H1 (cell line): ENCODE measurements at regions not wholly inside any gene's neighbourhood (a gene's known extent, or its start where the extent isn't known, plus 50 kb on each side); places are given as distances from the start of the nearest gene placed in this dataset.

Source experiments
- CTCF ChIA-PET: fragments of 300-600 bp; sonication (Branson Sonifier 250); formaldehyde crosslinking; loops from one replicate; lab custom pipeline; 2021; ENCODE audit not compliant: partially characterized antibody; lab: Charles Lee
- POLR2A ChIA-PET: fragments of 300-600 bp; sonication (Branson Sonifier 250); formaldehyde crosslinking; loops from one replicate; lab custom pipeline; 2021; ENCODE audit warnings: inconsistent platforms; ENCODE audit not compliant: partially characterized antibody; lab: Charles Lee
- DNase-seq, 2 experiments: peaks; one replicate each; pipeline versions ENCODE4 v3.0.0 to v3.0.0-alpha.2; 2010 to 2022; ENCODE audit warnings: low spot score in 2 of 2, low read depth in 1 of 2, mixed read lengths in 1 of 2
- FAIRE-seq: peaks from 2 replicates; lab custom pipeline; 2011; peaks lifted over from hg19 to GRCh38; lab: Jason Lieb, UNC
- H2AFZ ChIP-seq: 2 replicates; pipeline ENCODE4 v1.8.1; 2012; ENCODE audit warnings: low read length, inconsistent platforms
- H2AK5ac ChIP-seq: 2 replicates; pipeline ENCODE4 v1.6.1; 2013; ENCODE audit warnings: low read depth, low read length
- H2BK120ac ChIP-seq: replicated peaks from 2 replicates; pipeline ENCODE3; 2013; ENCODE audit warnings: low read depth, low read length, inconsistent platforms
- H2BK12ac ChIP-seq: 2 replicates; pipeline ENCODE4 v1.6.1; 2013; ENCODE audit warnings: low read depth, low read length
- H2BK15ac ChIP-seq: 2 replicates; pipeline ENCODE4 v1.6.1; 2013; ENCODE audit warnings: low read length
- H2BK20ac ChIP-seq: 2 replicates; pipeline ENCODE4 v1.6.1; 2013; ENCODE audit warnings: low read length
- H2BK5ac ChIP-seq: 2 replicates; pipeline ENCODE4 v1.6.1; 2013; ENCODE audit warnings: low read depth, low read length
- H3K14ac ChIP-seq: 2 replicates; pipeline ENCODE4 v1.6.1; 2013; ENCODE audit warnings: inconsistent platforms; ENCODE audit not compliant: insufficient read length
- H3K18ac ChIP-seq: 2 replicates; pipeline ENCODE4 v1.6.1; 2013; ENCODE audit warnings: low read length; ENCODE audit errors: extremely low read depth
- H3K23ac ChIP-seq: 2 replicates; pipeline ENCODE4 v1.6.1; 2013; ENCODE audit warnings: inconsistent platforms; ENCODE audit not compliant: insufficient read length
- H3K23me2 ChIP-seq: 2 replicates; pipeline ENCODE4 v1.6.1; 2013; ENCODE audit warnings: low read depth, low read length
- H3K27ac ChIP-seq: 2 replicates; pipeline ENCODE4 v1.6.1; 2011; ENCODE audit warnings: low read depth, low read length, inconsistent platforms
- H3K27me3 ChIP-seq, 4 experiments: replicated peaks in 1 of 4; 1 replicate in 1 of 4; 2 replicates in 3 of 4; pipeline versions ENCODE4 v1.6.1 to v1.8.1; 2011 to 2013; ENCODE audit warnings: low read length in 3 of 4, mild to moderate bottlenecking in 3 of 4, inconsistent platforms in 2 of 4, mixed read lengths in 2 of 4, moderate library complexity in 1 of 4; ENCODE audit not compliant: control insufficient read depth in 3 of 4, insufficient read depth in 3 of 4; ENCODE audit errors: extremely low read depth in 1 of 4
- H3K36me3 ChIP-seq, 4 experiments: 2 replicates each; pipeline versions ENCODE4 v1.6.1 to v1.8.1; 2011 to 2013; ENCODE audit warnings: mild to moderate bottlenecking in 4 of 4, low read length in 3 of 4, moderate library complexity in 2 of 4, control low read depth in 1 of 4, inconsistent platforms in 1 of 4; ENCODE audit not compliant: insufficient read depth in 4 of 4, control insufficient read depth in 2 of 4
- H3K4ac ChIP-seq: replicated peaks from 2 replicates; pipeline ENCODE3; 2013; ENCODE audit warnings: low read length, low read depth, mixed read lengths, inconsistent platforms; ENCODE audit not compliant: insufficient read length
- H3K4me1 ChIP-seq, 4 experiments: replicated peaks in 1 of 4; 1 replicate in 1 of 4; 2 replicates in 3 of 4; pipeline versions ENCODE4 v1.6.1 to v1.8.1; 2011 to 2013; ENCODE audit warnings: low read length in 3 of 4, inconsistent platforms in 2 of 4, mixed read lengths in 1 of 4; ENCODE audit not compliant: insufficient read depth in 4 of 4, control insufficient read depth in 3 of 4
- H3K4me2 ChIP-seq, 2 experiments: 2 replicates each; pipeline versions ENCODE4 v1.6.1 to v1.8.1; 2011 to 2013; ENCODE audit warnings: low read depth in 2 of 2, low read length in 2 of 2, control low read depth in 1 of 2, inconsistent platforms in 1 of 2, mild to moderate bottlenecking in 1 of 2; ENCODE audit not compliant: insufficient read depth in 1 of 2
- H3K4me3 ChIP-seq, 4 experiments: fragments of 200-600, 300-600 bp in 1 of 4; sonication (generic), shearing (Covaris generic), sonication (Bioruptor Twin) in 1 of 4; 2 replicates each; pipeline versions ENCODE4 v1.5.1 to v1.8.1; 2011 to 2016; ENCODE audit warnings: low read length in 4 of 4, low read depth in 3 of 4, control low read depth in 2 of 4, inconsistent platforms in 2 of 4, mild to moderate bottlenecking in 2 of 4, mixed read lengths in 1 of 4, moderate library complexity in 1 of 4; ENCODE audit not compliant: insufficient read depth in 2 of 4; ENCODE audit errors: extremely low read depth in 1 of 4
- H3K56ac ChIP-seq: replicated peaks from 2 replicates; pipeline ENCODE3; 2013; ENCODE audit warnings: low read depth, mild to moderate bottlenecking, mixed read lengths, low read length, inconsistent platforms; ENCODE audit not compliant: insufficient read length
- H3K79me1 ChIP-seq: 2 replicates; pipeline ENCODE4 v1.6.1; 2013; ENCODE audit warnings: low read depth, low read length, control low read depth
- H3K79me2 ChIP-seq, 2 experiments: 2 replicates each; pipeline versions ENCODE4 v1.6.1 to v1.8.1; 2012 to 2013; ENCODE audit warnings: low read length in 2 of 2, mild to moderate bottlenecking in 2 of 2, inconsistent platforms in 1 of 2; ENCODE audit not compliant: insufficient read depth in 2 of 2, control insufficient read depth in 1 of 2
- H3K9ac ChIP-seq, 4 experiments: replicated peaks in 1 of 4; 1 replicate in 1 of 4; 2 replicates in 3 of 4; pipeline versions ENCODE4 v1.6.1 to v1.8.1; 2011 to 2013; ENCODE audit warnings: low read depth in 3 of 4, low read length in 3 of 4, control low read depth in 2 of 4, mild to moderate bottlenecking in 2 of 4, moderate library complexity in 2 of 4, inconsistent platforms in 1 of 4; ENCODE audit errors: extremely low read depth in 1 of 4
- H3K9me3 ChIP-seq, 2 experiments: 2 replicates each; pipeline versions ENCODE4 v1.6.1 to v1.8.1; 2012 to 2013; ENCODE audit warnings: mild to moderate bottlenecking in 2 of 2, moderate library complexity in 2 of 2, control low read depth in 1 of 2, inconsistent platforms in 1 of 2, low read depth in 1 of 2, low read length in 1 of 2, mixed read lengths in 1 of 2; ENCODE audit not compliant: insufficient read depth in 2 of 2
- H4K20me1 ChIP-seq, 2 experiments: replicated peaks in 1 of 2; 2 replicates each; pipeline versions ENCODE3 to v1.8.1; 2011 to 2013; ENCODE audit warnings: inconsistent platforms in 2 of 2, low read length in 2 of 2, mild to moderate bottlenecking in 1 of 2; ENCODE audit not compliant: insufficient read depth in 2 of 2, control insufficient read depth in 1 of 2
- H4K5ac ChIP-seq: 2 replicates; pipeline ENCODE4 v1.6.1; 2013; ENCODE audit warnings: low read length, low read depth, mixed read lengths, inconsistent platforms; ENCODE audit not compliant: insufficient read length
- H4K8ac ChIP-seq: 2 replicates; pipeline ENCODE4 v1.8.0; 2013; ENCODE audit warnings: mild to moderate bottlenecking, moderate library complexity, low read length, inconsistent platforms; ENCODE audit not compliant: insufficient read depth; ENCODE audit errors: extremely low read depth
- H4K91ac ChIP-seq: replicated peaks from 2 replicates; pipeline ENCODE3; 2013; ENCODE audit warnings: low read length, mixed read lengths, inconsistent platforms; ENCODE audit not compliant: insufficient read length
- BCL11A ChIP-seq, 2 experiments: IDR thresholded peaks; one replicate each; pipeline ENCODE4 v1.6.1; 2011; ENCODE audit warnings: low read depth in 2 of 2, low read length in 2 of 2, mild to moderate bottlenecking in 2 of 2
- BRCA1 ChIP-seq: IDR thresholded peaks from 2 replicates; pipeline ENCODE4 v1.6.1; 2012; ENCODE audit warnings: low read depth, low read length, improper control_type of control experiment
- CREB1 ChIP-seq: IDR thresholded peaks from 2 replicates; pipeline ENCODE4 v1.6.1; 2012; ENCODE audit warnings: inconsistent platforms
- CTBP2 ChIP-seq: IDR thresholded peaks from 2 replicates; pipeline ENCODE4 v1.7.0; 2011; ENCODE audit warnings: borderline replicate concordance, mild to moderate bottlenecking, moderate library complexity, mixed read lengths, low read length; ENCODE audit not compliant: insufficient read depth, insufficient read length
- EZH2 ChIP-seq: fragments of 200-600 bp; sonication (generic); IDR thresholded peaks from 2 replicates; pipeline ENCODE4 v1.7.1; 2012; ENCODE audit warnings: low read depth, mild to moderate bottlenecking, moderate library complexity, low read length, inconsistent platforms; ENCODE audit not compliant: severe bottlenecking
- FOSL1 ChIP-seq: IDR thresholded peaks from 2 replicates; pipeline ENCODE4 v1.6.1; 2011; ENCODE audit warnings: mild to moderate bottlenecking, low read depth, low read length, moderate library complexity; ENCODE audit not compliant: insufficient read depth
- KDM4A ChIP-seq: IDR thresholded peaks from one replicate; pipeline ENCODE4 v1.7.1; 2012; ENCODE audit warnings: low read depth, mild to moderate bottlenecking, moderate library complexity, low read length, inconsistent platforms; ENCODE audit not compliant: severe bottlenecking
- MAFK ChIP-seq: IDR thresholded peaks from 2 replicates; pipeline ENCODE4 v1.6.1; 2012; ENCODE audit warnings: low read depth, mild to moderate bottlenecking, improper control_type of control experiment, low read length
- NRF1 ChIP-seq: IDR thresholded peaks from 2 replicates; pipeline ENCODE4 v1.6.1; 2011; ENCODE audit warnings: mild to moderate bottlenecking, low read depth, low read length, improper control_type of control experiment
- POLR2A ChIP-seq, 2 experiments: IDR thresholded peaks; 1 replicate in 1 of 2; 2 replicates in 1 of 2; pipeline ENCODE4 v1.6.1; 2011; ENCODE audit warnings: low read depth in 2 of 2, low read length in 2 of 2, mild to moderate bottlenecking in 2 of 2; ENCODE audit errors: control extremely low read depth in 1 of 2
- RAD21 ChIP-seq, 2 experiments: IDR thresholded peaks in 1 of 2; conservative IDR thresholded peaks in 1 of 2; 2 replicates each; pipeline ENCODE4 v1.6.1; 2011; ENCODE audit warnings: low read depth in 2 of 2, low read length in 2 of 2, improper control_type of control experiment in 1 of 2, inconsistent platforms in 1 of 2, mild to moderate bottlenecking in 1 of 2, moderate library complexity in 1 of 2
- RXRA ChIP-seq: IDR thresholded peaks from 2 replicates; pipeline ENCODE4 v1.6.1; 2011; ENCODE audit warnings: low read depth, mild to moderate bottlenecking, low read length, moderate library complexity; ENCODE audit not compliant: insufficient read depth
- SAP30 ChIP-seq: fragments of 300-600 bp; sonication (generic); IDR thresholded peaks from 2 replicates; pipeline ENCODE4 v1.7.1; 2012; ENCODE audit warnings: low read length, moderate library complexity, mild to moderate bottlenecking, inconsistent platforms; ENCODE audit not compliant: insufficient read depth, insufficient replicate concordance
- SIN3A ChIP-seq, 2 experiments: IDR thresholded peaks in 1 of 2; conservative IDR thresholded peaks in 1 of 2; 2 replicates each; pipeline ENCODE4 v1.6.1; 2011 to 2012; ENCODE audit warnings: low read length in 2 of 2, improper control_type of control experiment in 1 of 2, low read depth in 1 of 2, mild to moderate bottlenecking in 1 of 2
- TAF1 ChIP-seq: IDR thresholded peaks from 2 replicates; pipeline ENCODE4 v1.6.1; 2011; ENCODE audit warnings: mild to moderate bottlenecking, low read depth, low read length
- WGBS, 2 experiments: shearing (Covaris generic) in 1 of 2; methylation state at CpG; one replicate each; pipeline versions ENCODE4 v1.1.6 to v1.1.7; 2013 to 2015; ENCODE audit warnings: low lambda C conversion rate in 2 of 2, mixed read lengths in 2 of 2, inconsistent platforms in 1 of 2, low coverage in 1 of 2, missing lambda C conversion rate in 1 of 2; ENCODE audit not compliant: insufficient replicate concordance in 2 of 2, insufficient coverage in 1 of 2, insufficient read length in 1 of 2; ENCODE audit errors: extremely low coverage in 1 of 2, missing lambda C conversion rate in 1 of 2; 5-methylcytosine and 5-hydroxymethylcytosine counted together

DNA sequence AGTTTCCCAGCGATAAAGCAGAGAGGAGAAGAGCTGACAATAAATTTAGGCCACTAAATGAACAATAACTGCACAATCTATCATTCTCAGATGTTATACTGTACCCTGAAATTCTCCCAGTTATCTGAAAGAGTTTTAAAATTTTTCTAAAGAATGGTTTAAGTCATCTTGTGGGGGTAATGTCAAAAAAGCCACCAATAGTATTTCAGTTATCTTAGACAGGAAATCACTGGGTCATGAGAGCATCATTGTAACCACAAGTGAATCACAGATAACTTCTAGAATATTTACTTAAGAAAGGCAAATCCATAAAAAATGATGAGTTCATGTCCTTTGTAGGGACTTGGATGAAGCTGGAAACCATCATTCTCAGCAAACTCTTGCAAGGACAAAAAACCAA is 147.1 kb downstream of the DNAJB9 start:
- no peak overlapping the region for H3K9ac ChIP-seq
- H2BK12ac ChIP-seq = no peak overlapping the region
- H2AK5ac ChIP-seq = no peak overlapping the region
- 82% methylated on average over 1 of the region's 1 CpG; no CpG with 5 or more reads in 1 of the 2 experiments for WGBS, 2 experiments
- no peak overlapping the region for H3K18ac ChIP-seq
- POLR2A ChIA-PET = no interaction called here
- H2AFZ ChIP-seq = no peak overlapping the region
- H3K27ac ChIP-seq = no peak overlapping the region
- no peaks in the 10 kb centered on the region for H3K27me3 ChIP-seq
- CTCF ChIA-PET = no interaction called here
- no peaks in the 10 kb centered on the region for H4K20me1 ChIP-seq
- no peak overlapping the region for H4K8ac ChIP-seq
- no peaks in the 10 kb centered on the region for H3K79me1 ChIP-seq
- no peak for DNase-seq
- H2BK15ac ChIP-seq = no peak overlapping the region
- H3K4me3 ChIP-seq = no peak overlapping the region
- no peaks in the 10 kb centered on the region for H3K4me1 ChIP-seq
- H2BK5ac ChIP-seq = no peak overlapping the region
- H4K5ac ChIP-seq = no peak overlapping the region
- no peaks in the 10 kb centered on the region; the same call in 1 of the 2 replicates for H3K23me2 ChIP-seq
- no peaks in the 10 kb centered on the region for H3K9me3 ChIP-seq
- H3K4ac ChIP-seq = no peak overlapping the region
- no peak overlapping the region for H4K91ac ChIP-seq
- no peak overlapping the region for H3K14ac ChIP-seq
- no peak overlapping the region for H3K4me2 ChIP-seq
- FAIRE-seq = no peak
- H2BK20ac ChIP-seq = no peak overlapping the region
- no peaks in the 10 kb centered on the region for H3K36me3 ChIP-seq
- no peak overlapping the region for H3K23ac ChIP-seq
- no peak overlapping the region for H2BK120ac ChIP-seq
- no peak overlapping the region for H3K56ac ChIP-seq
- H3K79me2 ChIP-seq = no peaks in the 10 kb centered on the region
- no peak for TF ChIP-seq EZH2
- no peak for TF ChIP-seq TAF1
- no peak for TF ChIP-seq BRCA1
- no peak for TF ChIP-seq CREB1
- TF ChIP-seq KDM4A = no peak
- TF ChIP-seq RXRA = no peak
- no peak for TF ChIP-seq SIN3A (conservative IDR thresholded peaks at IDR 0.05 in 1 of 2, IDR thresholded peaks at IDR 0.05 in 1 of 2; ENCODE audit: low read depth in 1 of 2, low read length in 2 of 2)
- TF ChIP-seq BCL11A (IDR thresholded peaks at IDR 0.05; ENCODE audit: low read depth in 2 of 2, low read length in 2 of 2) = no peak
- no peak for TF ChIP-seq FOSL1
- no peak for TF ChIP-seq MAFK
- TF ChIP-seq POLR2A (IDR thresholded peaks at IDR 0.05; ENCODE audit: control extremely low read depth in 1 of 2, low read depth in 2 of 2, low read length in 2 of 2) = no peak
- no peak for TF ChIP-seq RAD21 (IDR thresholded peaks at IDR 0.05 in 1 of 2, conservative IDR thresholded peaks at IDR 0.05 in 1 of 2; ENCODE audit: low read depth in 2 of 2, low read length in 2 of 2)
- TF ChIP-seq NRF1 = no peak
- no peak for TF ChIP-seq CTBP2
- no peak for TF ChIP-seq SAP30
